Dedifferentiated amniotic fluid mesenchymal stem cell (primary cell): ENCODE measurements at regions not wholly inside any gene's neighbourhood (a gene's known extent, or its start where the extent isn't known, plus 50 kb on each side); places are given as distances from the start of the nearest gene placed in this dataset.
A peak's percentile ranks its signal among the peaks of the same experiment; 100 is the strongest.

Experiments used
- DNase-seq: peaks from one replicate; pipeline ENCODE4 v3.0.0-alpha.2; 2016; ENCODE audit errors: extremely low spot score

DNA sequence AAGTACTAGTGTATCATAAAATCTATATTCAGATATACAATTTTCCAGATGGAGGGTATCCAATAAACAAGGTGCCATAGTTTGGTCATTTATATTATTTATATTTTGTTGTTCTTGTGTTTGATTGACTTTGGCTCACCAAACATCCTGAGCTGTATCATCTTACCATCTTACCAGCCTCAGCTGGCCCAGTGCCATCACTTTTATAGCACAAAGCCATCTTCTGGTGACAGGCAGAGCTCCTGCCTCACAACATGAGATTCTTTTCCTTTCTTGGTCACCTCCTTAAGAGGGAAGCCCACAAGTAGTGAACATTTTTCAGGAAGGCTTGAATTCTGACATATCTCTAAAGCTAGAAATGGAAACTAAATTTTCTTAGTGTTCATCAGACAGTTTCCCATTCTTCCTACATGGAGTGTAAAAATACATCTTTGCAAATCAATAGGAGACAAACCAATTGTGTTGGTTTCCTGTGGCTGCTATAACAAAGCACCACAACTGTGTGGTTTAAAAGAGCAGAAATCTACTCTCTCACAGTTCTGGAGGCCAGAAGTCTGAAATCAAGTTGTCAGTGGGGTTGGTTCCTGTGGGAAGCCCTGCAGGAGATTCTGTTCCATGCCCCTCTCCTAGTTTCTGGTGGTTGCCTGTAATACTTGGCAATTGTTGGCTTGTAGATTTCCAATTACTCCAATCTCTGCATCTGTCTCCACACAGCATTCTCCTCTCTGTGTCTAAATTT, 341.8 kb downstream of the MAN2A1 start:
- DNase-seq = no peak

DNA sequence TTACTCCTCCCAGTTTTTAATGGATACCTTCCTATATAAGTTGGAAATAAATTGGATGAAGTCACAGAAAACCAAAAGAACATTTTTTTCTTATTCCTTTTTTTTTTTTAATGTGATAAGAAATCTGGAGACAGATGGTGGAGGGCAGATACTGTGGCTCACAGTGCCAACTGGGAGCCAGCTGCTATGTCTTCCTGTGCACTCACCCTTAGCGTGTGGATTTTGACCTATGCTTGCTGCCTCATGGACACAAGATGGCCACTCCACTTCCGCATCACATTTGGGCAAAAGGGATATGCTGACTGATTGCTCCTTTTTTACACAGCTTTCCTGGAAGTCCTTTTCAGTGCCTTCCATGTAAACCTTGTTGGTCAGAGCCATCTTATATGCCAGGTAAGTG, 342.6 kb downstream of the MAN2A1 start:
- DNase-seq = no peak

DNA sequence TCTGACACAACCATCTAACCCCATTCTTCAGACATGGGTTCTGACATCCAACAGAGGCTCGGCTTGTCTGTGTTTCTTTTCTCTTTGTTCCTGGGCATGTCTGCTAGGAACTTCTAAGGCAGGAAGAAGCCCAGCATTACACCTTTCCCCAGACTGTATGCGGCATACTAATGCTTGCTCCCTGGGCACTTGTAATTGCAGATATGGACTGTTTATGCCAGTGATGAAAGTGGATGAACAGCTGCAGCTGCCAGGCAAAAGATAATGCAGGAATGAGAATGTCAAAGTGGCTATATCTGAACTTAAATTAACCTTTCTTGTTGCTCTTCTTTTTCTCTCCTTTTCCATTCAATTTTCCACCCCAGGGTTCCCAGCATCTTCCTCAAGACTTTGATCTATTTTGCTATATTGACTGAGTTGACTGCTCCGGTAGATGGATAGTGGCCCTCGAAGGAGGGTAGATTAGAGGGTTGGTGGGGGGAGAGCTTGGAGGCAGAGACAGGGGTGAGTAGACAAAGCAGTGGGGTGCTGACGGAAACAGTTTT, 344.4 kb downstream of the MAN2A1 start:
- no peak for DNase-seq

DNA sequence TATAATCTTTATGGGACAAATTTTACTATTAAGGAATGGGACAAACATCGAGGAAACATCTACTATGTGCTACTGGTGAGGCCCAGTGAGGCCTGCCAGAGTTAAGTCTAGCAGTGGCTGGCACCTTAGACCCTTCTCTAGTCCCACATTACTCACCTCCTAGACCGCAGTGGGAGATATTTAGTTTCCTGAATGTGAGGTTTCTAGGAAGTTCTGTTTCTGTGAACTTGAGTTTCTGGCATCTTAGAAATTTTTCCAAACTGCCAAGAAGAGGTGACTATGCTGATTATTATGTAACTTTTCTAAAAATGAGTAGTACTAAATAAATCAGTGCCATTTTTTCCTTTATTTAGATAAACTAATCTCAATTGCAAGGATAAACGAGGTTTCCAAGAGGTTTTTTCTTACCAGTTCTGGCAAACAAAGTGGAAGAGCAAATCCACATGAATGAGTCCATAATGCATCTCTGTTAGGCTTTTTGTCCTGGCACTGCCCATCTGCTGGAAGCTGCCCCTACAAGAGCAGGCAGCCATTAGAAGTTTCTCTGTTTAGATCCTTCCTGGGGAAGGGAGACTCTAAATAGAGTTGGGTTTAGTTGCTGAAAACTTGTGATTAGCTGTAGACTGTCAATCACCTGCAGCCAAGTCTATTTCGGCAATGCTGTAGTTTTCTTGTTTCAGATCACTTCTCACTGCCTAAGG, 348.7 kb downstream of the MAN2A1 start:
- DNase-seq = no peak

DNA sequence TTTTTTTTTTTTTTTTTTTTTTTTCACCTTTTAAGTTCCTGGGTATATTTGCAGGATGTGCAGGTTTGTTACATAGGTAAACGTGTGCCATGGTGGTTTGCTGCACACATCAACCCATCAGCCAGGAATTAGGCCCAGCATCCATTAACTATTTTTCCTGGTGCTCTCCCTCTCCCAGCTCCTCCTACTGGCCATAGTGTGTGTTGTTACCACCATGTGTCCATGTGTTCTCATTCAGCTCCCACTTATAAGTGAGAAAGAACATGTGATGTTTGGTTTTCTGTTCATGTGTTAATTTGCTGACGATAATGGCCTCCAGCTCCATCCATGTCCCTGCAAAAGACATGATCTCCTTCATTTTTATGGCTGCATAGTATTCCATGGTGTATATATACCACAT, 350.5 kb downstream of the MAN2A1 start:
- no peak for DNase-seq

DNA sequence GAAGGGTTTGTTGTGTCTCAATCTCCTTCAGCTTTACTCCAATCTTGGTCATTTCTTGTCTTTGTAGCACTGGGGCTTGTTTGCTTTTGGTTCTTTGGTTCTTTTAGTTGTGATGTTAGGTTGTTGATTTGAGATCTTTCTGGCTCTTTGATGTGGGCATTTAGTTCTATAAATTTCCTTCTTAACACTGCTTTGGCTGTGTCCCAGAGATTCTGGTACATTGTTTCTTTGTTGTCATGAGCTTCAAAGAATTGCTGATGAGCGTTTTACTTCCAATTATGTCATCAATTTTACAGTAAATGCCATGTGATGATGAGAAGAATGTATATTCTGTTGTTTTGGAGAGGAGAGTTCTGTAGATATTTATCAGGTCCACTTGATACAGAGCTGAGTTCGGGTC, 353.3 kb downstream of the MAN2A1 start:
- no peak for DNase-seq

DNA sequence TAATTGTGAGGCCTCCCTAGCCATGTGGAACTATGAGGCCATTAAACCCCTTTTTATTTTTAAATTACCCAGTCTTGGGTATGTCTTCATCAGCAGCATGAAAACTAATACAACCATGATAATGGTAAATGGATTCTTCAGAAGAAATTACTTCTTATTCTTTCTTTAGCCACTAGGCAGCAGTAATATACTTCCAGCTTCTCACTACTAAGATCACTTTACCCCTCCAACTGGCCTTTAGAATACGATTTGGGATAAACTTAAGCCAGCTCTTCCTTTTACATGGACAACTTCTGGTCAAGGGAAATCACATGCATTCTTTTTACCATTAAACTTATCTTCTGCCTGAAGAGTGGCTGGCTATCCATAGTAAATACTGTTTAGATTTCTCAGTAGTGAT, 355.4 kb downstream of the MAN2A1 start:
- peak; percentile 26 for DNase-seq

GRCh38 chr5:110048491-110048890, 358.8 kb downstream of the MAN2A1 start:
- no peak for DNase-seq

- no peak for DNase-seq
Measured at GRCh38 chr5:110049816-110050215, 360.1 kb downstream of the MAN2A1 start.

GRCh38 chr5:110050640-110051345, 361.1 kb downstream of the MAN2A1 start:
- no peak for DNase-seq

DNA sequence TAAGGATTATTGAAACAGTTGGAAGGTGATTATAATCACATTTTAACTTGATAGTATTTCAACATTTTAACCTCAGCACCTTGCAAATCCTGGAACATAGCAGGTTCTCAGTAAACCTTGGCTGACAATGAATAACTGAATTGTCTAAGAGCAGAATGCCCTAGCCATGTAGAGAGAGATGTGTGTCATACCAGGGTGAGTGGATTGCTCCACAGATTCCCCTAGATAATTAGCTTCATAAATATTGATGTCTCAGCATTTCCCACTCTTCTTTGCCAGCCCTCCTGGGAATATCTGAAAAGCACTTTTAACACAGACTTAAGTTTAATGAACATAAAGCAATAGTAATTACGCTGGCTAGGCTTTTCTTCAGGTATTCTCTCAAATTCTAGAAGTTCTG, 363.5 kb downstream of the MAN2A1 start:
- DNase-seq = no peak

DNA sequence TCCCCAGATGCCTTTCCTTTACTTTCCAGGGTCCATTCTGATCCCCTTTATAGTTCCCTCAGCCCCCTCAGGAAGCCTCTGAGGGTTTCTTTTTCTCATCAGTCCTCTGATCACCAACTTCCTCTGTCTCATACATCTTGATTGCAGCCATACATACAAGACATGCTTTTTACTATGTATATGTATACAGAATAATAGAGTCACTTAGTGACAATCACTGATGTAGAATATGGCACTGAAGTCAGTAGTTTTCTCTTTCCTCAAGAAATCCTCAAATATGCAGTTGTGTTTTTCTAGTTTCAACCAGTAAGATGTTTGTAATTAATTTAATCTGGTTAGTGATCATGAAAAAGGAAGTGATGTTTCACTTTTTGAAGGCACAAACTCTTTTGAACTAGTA, 364.1 kb downstream of the MAN2A1 start:
- DNase-seq = no peak

GRCh38 chr5:110054240-110054639, 364.5 kb downstream of the MAN2A1 start:
- no peak for DNase-seq

DNA sequence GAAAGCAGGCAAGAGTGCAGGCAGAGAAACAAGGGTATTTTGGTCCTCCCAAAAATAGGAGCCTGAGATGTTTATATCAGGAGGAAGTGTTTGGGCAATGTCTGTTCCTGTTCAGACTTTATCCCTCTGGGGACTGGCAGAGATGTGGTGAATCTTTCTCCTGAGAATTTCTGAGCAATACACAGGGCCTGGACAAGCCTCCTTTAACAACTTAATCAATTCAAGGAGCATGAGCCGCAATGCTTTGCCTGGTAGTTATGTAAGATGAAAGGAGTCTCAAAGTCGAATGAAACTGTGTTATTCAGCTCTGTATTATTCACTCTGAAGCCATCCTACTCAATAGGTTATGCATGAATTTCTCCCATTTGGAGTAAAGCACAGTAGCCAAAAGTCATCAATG, 365.6 kb downstream of the MAN2A1 start:
- DNase-seq = no peak

DNA sequence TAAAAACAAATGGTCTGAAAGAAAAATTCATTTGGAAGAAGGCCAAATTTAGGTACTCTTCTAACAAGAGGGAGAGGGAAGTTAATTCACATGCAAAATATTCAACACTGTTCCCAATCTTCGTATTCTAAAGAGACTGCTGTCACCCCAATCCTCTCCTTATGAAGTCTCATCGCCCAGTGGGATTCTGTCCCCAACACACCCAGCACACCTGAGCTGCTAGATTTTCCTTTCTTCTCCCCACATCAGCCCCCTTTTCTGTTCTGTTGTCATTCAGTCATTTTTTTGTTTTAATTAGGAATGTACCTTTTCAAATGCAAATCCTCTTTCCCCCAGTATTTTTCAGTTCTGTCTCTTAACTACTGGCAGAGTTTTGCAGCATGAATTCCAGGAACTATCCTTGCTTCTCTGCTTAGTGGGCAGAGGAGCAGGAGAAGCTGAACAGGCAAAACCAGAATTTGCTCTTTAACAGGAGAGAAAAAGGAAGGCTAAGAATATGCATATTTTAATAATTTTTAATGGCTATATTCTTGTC, 366.9 kb downstream of the MAN2A1 start:
- DNase-seq = no peak

DNA sequence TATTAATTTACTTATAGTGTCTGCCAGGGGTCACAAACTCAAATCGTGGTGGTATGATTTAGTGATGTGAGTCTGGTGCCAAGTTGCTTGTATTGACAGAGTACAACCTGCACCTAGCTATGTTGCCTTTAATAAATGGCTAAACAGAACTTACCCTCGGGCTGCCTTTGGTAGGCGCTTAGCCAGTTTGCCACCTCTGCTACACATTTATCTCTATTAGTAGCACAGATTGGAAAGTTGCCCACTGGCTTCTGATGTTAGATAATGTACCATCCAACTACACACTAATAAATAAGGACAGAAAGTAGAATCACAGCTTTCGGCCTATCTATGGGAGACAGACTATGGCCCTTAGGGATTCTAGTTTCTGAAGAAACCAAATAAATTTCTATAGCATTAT, 368.4 kb downstream of the MAN2A1 start:
- DNase-seq = no peak

DNA sequence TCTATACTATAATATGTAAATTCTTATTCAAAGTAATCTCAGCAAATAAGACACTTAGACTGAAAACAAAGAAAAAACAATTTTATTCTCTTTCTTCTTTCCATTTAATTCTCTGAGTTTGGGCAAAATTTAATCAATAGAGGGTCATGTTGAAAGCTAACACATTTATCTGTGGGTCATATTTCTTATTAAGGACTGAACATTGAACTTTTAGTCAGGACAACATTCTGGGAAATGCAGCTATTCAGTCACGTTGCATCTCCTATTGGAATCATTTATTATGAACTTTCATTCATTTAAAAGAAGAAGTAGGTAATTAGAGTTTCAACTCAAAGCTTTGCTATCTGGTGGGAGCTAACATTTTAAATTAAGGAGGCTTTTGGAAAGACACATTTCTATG, 372.5 kb downstream of the MAN2A1 start:
- no peak for DNase-seq

- no peak for DNase-seq
Measured at GRCh38 chr5:110063640-110064602, 374.2 kb downstream of the MAN2A1 start.

DNA sequence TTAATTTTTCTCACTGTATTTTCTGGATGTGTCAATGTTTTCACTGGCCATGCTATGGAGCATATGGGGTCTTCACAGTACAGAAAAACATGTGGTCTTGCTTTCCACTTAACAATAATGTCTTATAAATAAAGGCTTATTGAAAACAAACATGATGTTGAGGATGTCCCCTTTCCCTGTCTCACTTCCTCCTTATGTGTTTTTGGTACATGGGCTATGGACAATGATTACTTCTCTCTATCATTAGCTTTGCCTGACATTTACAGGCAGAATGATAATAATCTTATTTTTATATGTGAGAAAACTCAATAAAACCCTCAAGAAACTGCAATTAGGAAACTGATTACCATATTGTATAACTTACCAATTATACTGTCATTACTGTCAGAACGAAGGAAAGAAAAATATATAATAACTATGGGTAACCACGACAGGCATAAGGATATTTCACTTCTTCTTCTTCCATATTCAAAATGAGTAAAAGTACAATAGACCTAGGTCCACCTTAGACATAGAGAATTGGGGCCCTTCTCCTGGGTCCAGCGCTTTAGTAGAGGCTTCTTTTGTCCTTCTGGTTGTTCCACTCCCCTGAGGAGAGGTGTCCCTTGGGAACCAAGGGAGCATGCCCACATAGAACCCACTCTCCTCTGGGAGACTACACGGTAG, 375.0 kb downstream of the MAN2A1 start:
- no peak for DNase-seq

DNA sequence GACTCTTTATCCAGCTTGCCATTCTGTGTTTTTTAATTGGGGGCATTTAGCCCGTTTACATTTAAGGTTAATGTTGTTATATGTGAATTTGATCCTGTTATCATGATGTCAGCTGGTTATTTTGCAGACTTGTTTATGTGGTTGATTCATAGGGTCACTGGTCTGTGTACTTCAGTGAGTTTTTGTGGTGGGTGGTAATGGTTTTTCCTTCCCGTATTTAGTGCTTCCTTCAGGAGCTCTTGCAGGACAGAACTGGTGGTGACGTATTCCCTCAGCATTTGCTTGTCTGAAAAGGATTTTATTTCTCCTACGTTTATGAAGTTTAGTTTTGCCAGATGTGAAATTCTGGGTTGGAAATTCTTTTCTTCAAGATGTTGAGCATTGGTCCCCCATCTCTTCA, 381.1 kb downstream of the MAN2A1 start:
- DNase-seq = no peak

GRCh38 chr5:110072651-110073050, 382.9 kb downstream of the MAN2A1 start:
- DNase-seq = no peak
